Right lobe of liver (tissue), 6 donors: ENCODE measurements at regions not wholly inside any gene's neighbourhood (a gene's known extent, or its start where the extent isn't known, plus 50 kb on each side); places are given as distances from the start of the nearest gene placed in this dataset.
A peak's percentile ranks its signal among the peaks of the same experiment; 100 is the strongest.
"Not testable (repeated sequence)": the region's sequence is repeated elsewhere in the genome, so short reads cannot be mapped to it uniquely, and the experiment has no call there.

Source experiments
- ATAC-seq, 4 donors: fragments of 200-7000 bp; cut with Tn5 transposase; one replicate each; pipeline ENCODE4 v1.9.1; 2020; ENCODE audit warnings: mild to moderate bottlenecking in 4 of 4, moderate library complexity in 4 of 4
- DNase-seq, 3 donors: peaks; one replicate each; pipeline ENCODE4 v3.0.0-alpha.2; 2020
- H3K27ac ChIP-seq, 3 donors: fragments of 200-600 bp; one replicate each; pipeline ENCODE4 v1.8.0; 2022
- H3K27me3 ChIP-seq, 2 donors: fragments of 200-600 bp; one replicate each; pipeline ENCODE4 v1.8.0; 2022
- H3K36me3 ChIP-seq, 4 donors: fragments of 200-600 bp; sonication (generic) in 1 of 4; one replicate each; pipeline versions ENCODE4 v1.5.1 to v1.8.0; 2017 to 2022; ENCODE audit warnings: control low read depth in 1 of 4
- H3K4me1 ChIP-seq, 4 donors: fragments of 200-600 bp; sonication (generic) in 1 of 4; one replicate each; pipeline versions ENCODE4 v1.5.1 to v1.8.0; 2017 to 2022; ENCODE audit warnings: control low read depth in 1 of 4
- H3K4me3 ChIP-seq, 3 donors: fragments of 200-600 bp; one replicate each; pipeline ENCODE4 v1.8.0; 2022
- H3K9me3 ChIP-seq, 4 donors: fragments of 200-600 bp; sonication (generic) in 1 of 4; one replicate each; pipeline versions ENCODE4 v1.5.1 to v1.8.0; 2017 to 2022; ENCODE audit warnings: control low read depth in 1 of 4
- CTCF ChIP-seq, 4 donors: fragments of 200-600 bp in 3 of 4; fragments of 450-650 bp in 1 of 4; IDR thresholded peaks; one replicate each; pipeline versions ENCODE4 v1.5.1 to v1.8.0; 2016 to 2022; ENCODE audit warnings: antibody characterized with exemption in 4 of 4, mild to moderate bottlenecking in 2 of 4
- POLR2A ChIP-seq: fragments of 450-650 bp; IDR thresholded peaks from one replicate; pipeline ENCODE4 v1.6.1; 2017; ENCODE audit warnings: antibody characterized with exemption, mild to moderate bottlenecking
- WGBS: methylation state at CpG from one replicate; pipeline ENCODE4 v1.1.6; 2018; ENCODE audit warnings: low coverage, low lambda C conversion rate; ENCODE audit not compliant: insufficient coverage; ENCODE audit errors: missing lambda C conversion rate; 5-methylcytosine and 5-hydroxymethylcytosine counted together
- intact Hi-C, 2 donors: fragments of 100-400 bp; cut with DNase I; formaldehyde crosslinking; loops; one replicate each; pipeline versions ENCODE4 v1.11.2 to v1.14.1; 2022
- donor health status: DM: no; HTN: yes; CAD: no.
- donor health status: DM: no; HTN: no; CAD: no.
- donor health status: DM: no; HTN: no; CAD: no.
- donor health status: DM: no; HTN: yes; CAD: no.
- donor health status: DM: no; HTN: yes; CAD: no.

GRCh38 chr10:131578472-131578970, 267.0 kb upstream of the TCERG1L start:
- Histone ChIP-seq H3K36me3 (no peaks in the 10 kb centered on the region), H3K27me3 (no peaks in the 10 kb centered on the region), H3K27ac (no peak overlapping the region), H3K9me3 (no peaks in the 10 kb centered on the region), H3K4me3 (no peak overlapping the region), H3K4me1 (no peaks in the 10 kb centered on the region)
- 76% methylated on average over 10 of the region's 16 CpGs for WGBS
- intact Hi-C loops, result no loop called here
- ATAC-seq, result no peak
- DNase-seq, result no peak
- no peak for TF ChIP-seq CTCF (IDR thresholded peaks at IDR 0.05)
- no peak for TF ChIP-seq POLR2A

- Histone ChIP-seq H3K4me1 (no peaks in the 10 kb centered on the region), H3K4me3 (no peak overlapping the region), H3K27me3 (no peaks in the 10 kb centered on the region), H3K9me3 (no peaks in the 10 kb centered on the region), H3K36me3 (no peaks in the 10 kb centered on the region), H3K27ac (no peak overlapping the region)
- ATAC-seq, result no peak
- TF ChIP-seq CTCF (IDR thresholded peaks at IDR 0.05) (no peak), POLR2A (no peak)
- no peak for DNase-seq
- intact Hi-C loops, result no loop called here
- WGBS, result 33% methylated on average over 5 of the region's 19 CpGs
Measured at GRCh38 chr10:131579251-131580071, 267.9 kb upstream of the TCERG1L start.

- intact Hi-C loops, result no loop called here
- WGBS, result 65% methylated on average over 4 of the region's 11 CpGs
- TF ChIP-seq POLR2A (no peak), CTCF (IDR thresholded peaks at IDR 0.05) (no peak)
- Histone ChIP-seq H3K27ac (no peak overlapping the region), H3K36me3 (no peaks in the 10 kb centered on the region), H3K27me3 (no peaks in the 10 kb centered on the region), H3K4me1 (no peaks in the 10 kb centered on the region), H3K9me3 (no peaks in the 10 kb centered on the region), H3K4me3 (no peak overlapping the region)
- DNase-seq, result peak in 1 of 3 donors; percentile 34
- ATAC-seq, result no peak
Measured at GRCh38 chr10:131580076-131580652, 268.6 kb upstream of the TCERG1L start.

GRCh38 chr10:131580674-131581073, 269.2 kb upstream of the TCERG1L start:
- Histone ChIP-seq H3K4me3 (no peak overlapping the region), H3K36me3 (no peaks in the 10 kb centered on the region), H3K27ac (no peak overlapping the region), H3K4me1 (no peaks in the 10 kb centered on the region), H3K9me3 (no peaks in the 10 kb centered on the region), H3K27me3 (no peaks in the 10 kb centered on the region)
- DNase-seq, result no peak
- ATAC-seq, result no peak
- intact Hi-C loops, result no loop called here
- WGBS, result no CpG with 5 or more reads among the region's 3 CpGs
- TF ChIP-seq POLR2A (no peak), CTCF (IDR thresholded peaks at IDR 0.05) (no peak)

GRCh38 chr10:131581547-131581946, 270.0 kb upstream of the TCERG1L start:
- ATAC-seq, H3K4me3 ChIP-seq, H3K27ac ChIP-seq, H3K9me3 ChIP-seq, H3K27me3 ChIP-seq, intact Hi-C loops, H3K36me3 ChIP-seq, H3K4me1 ChIP-seq, DNase-seq: not testable (repeated sequence)
- WGBS, result no CpG with 5 or more reads among the region's 7 CpGs
